ENCODE measurements at regions not wholly inside any gene's neighbourhood (a gene's known extent, or its start where the extent isn't known, plus 50 kb on each side); places are given as distances from the start of the nearest gene placed in this dataset.

GRCh38 chr2:8256905-8257304, 425.0 kb upstream of the ID2 start:
- no peak for TF ChIP-seq MYC (IDR thresholded peaks at IDR 0.05; ENCODE audit: low read depth, low read length)
- no peak for TF ChIP-seq CTCF (IDR thresholded peaks at IDR 0.05; ENCODE audit: low read depth, low read length)
- TF ChIP-seq POLR2A (IDR thresholded peaks at IDR 0.05; ENCODE audit: extremely low read depth, insufficient read length), result no peak

Data from NB4 (cell line).